ENCODE measurements at regions not wholly inside any gene's neighbourhood (a gene's known extent, or its start where the extent isn't known, plus 50 kb on each side); places are given as distances from the start of the nearest gene placed in this dataset.

- H3K4me1 Mint-ChIP-seq: no peaks in the 10 kb centered on the region
- no peak overlapping the region for H3K4me3 Mint-ChIP-seq
- no peaks in the 10 kb centered on the region for H3K36me3 Mint-ChIP-seq
- no peaks in the 10 kb centered on the region for H3K27me3 Mint-ChIP-seq
- no peak for ATAC-seq
- DNase-seq: no peak
- no peak overlapping the region for H3K27ac Mint-ChIP-seq
- POLR2A ChIA-PET: no interaction called here
- peaks cover 10 to 31% (median 23%) of the 10 kb centered on the region in 9 donors for H3K9me3 Mint-ChIP-seq
Measured at GRCh38 chr16:64742455-64743223, 379.2 kb downstream of the CDH11 start.

GRCh38 chr16:64740261-64740660 is 381.6 kb downstream of the CDH11 start:
- H3K27ac Mint-ChIP-seq: no peak overlapping the region
- DNase-seq: no peak
- H3K4me1 Mint-ChIP-seq: no peaks in the 10 kb centered on the region
- POLR2A ChIA-PET: no interaction called here
- ATAC-seq: no peak
- H3K9me3 Mint-ChIP-seq: peaks cover 8 to 30% (median 22%) of the 10 kb centered on the region in 9 donors
- H3K4me3 Mint-ChIP-seq: no peak overlapping the region
- H3K36me3 Mint-ChIP-seq: peaks cover 0 to 3% (median 0%) of the 10 kb centered on the region in 3 donors
- H3K27me3 Mint-ChIP-seq: no peaks in the 10 kb centered on the region

GRCh38 chr16:64738321-64738960 is 383.4 kb downstream of the CDH11 start:
- Mint-ChIP-seq H3K4me3 (no peak overlapping the region), H3K4me1 (no peaks in the 10 kb centered on the region), H3K36me3 (peaks cover 0 to 4% (median 0%) of the 10 kb centered on the region in 3 donors), H3K9me3 (peaks cover 10 to 37% (median 18%) of the 10 kb centered on the region in 9 donors), H3K27me3 (no peaks in the 10 kb centered on the region), H3K27ac (no peak overlapping the region)
- ATAC-seq (no peak), DNase-seq (no peak)
- POLR2A ChIA-PET: no interaction called here

- Mint-ChIP-seq H3K27ac (no peak overlapping the region), H3K36me3 (peaks cover 0 to 4% (median 0%) of the 10 kb centered on the region in 3 donors), H3K27me3 (no peaks in the 10 kb centered on the region), H3K4me1 (no peaks in the 10 kb centered on the region), H3K4me3 (no peak overlapping the region), H3K9me3 (peaks cover 9 to 49% (median 15%) of the 10 kb centered on the region in 9 donors)
- ATAC-seq (no peak), DNase-seq (no peak)
- POLR2A ChIA-PET: no interaction called here
Measured at GRCh38 chr16:64736857-64737256, 385.0 kb downstream of the CDH11 start.

- Mint-ChIP-seq H3K36me3 (peaks cover 0 to 4% (median 0%) of the 10 kb centered on the region in 3 donors), H3K4me3 (no peak overlapping the region), H3K27me3 (no peaks in the 10 kb centered on the region), H3K27ac (no peak overlapping the region), H3K4me1 (no peaks in the 10 kb centered on the region), H3K9me3 (peaks cover 0 to 58% (median 13%) of the 10 kb centered on the region in 9 donors)
- DNase-seq: no peak
- POLR2A ChIA-PET: no interaction called here
- no peak for ATAC-seq
Measured at GRCh38 chr16:64731891-64732290, 390.0 kb downstream of the CDH11 start.

GRCh38 chr16:64730261-64730660 is 391.6 kb downstream of the CDH11 start:
- Mint-ChIP-seq H3K4me1 (no peaks in the 10 kb centered on the region), H3K27ac (no peak overlapping the region), H3K27me3 (no peaks in the 10 kb centered on the region), H3K9me3 (peaks cover 0 to 60% (median 10%) of the 10 kb centered on the region in 9 donors), H3K4me3 (no peak overlapping the region), H3K36me3 (peaks cover 0 to under 1% (median 0%) of the 10 kb centered on the region in 3 donors)
- ATAC-seq: no peak
- DNase-seq: no peak
- POLR2A ChIA-PET: no interaction called here

GRCh38 chr16:64724339-64724738 is 397.5 kb downstream of the CDH11 start:
- Mint-ChIP-seq H3K27me3 (no peaks in the 10 kb centered on the region), H3K4me1 (no peaks in the 10 kb centered on the region), H3K4me3 (no peak overlapping the region), H3K36me3 (no peaks in the 10 kb centered on the region), H3K9me3 (peaks cover 0 to 41% (median 13%) of the 10 kb centered on the region in 9 donors), H3K27ac (no peak overlapping the region)
- POLR2A ChIA-PET: no interaction called here
- DNase-seq (no peak), ATAC-seq (no peak)

GRCh38 chr16:64718486-64718885 is 403.4 kb downstream of the CDH11 start:
- H3K4me3 Mint-ChIP-seq: no peak overlapping the region
- peaks cover 0 to 5% (median 0%) of the 10 kb centered on the region in 3 donors for H3K36me3 Mint-ChIP-seq
- ATAC-seq (no peak), DNase-seq (no peak)
- POLR2A ChIA-PET: no interaction called here
- H3K9me3 Mint-ChIP-seq: peaks cover 0 to 40% (median 17%) of the 10 kb centered on the region in 9 donors
- no peak overlapping the region for H3K27ac Mint-ChIP-seq
- H3K27me3 Mint-ChIP-seq: no peaks in the 10 kb centered on the region
- H3K4me1 Mint-ChIP-seq: no peaks in the 10 kb centered on the region

- POLR2A ChIA-PET: no interaction called here
- ATAC-seq: no peak
- Mint-ChIP-seq H3K27ac (no peak overlapping the region), H3K36me3 (peaks cover 0 to 5% (median 0%) of the 10 kb centered on the region in 3 donors), H3K9me3 (peaks cover 0 to 46% (median 12%) of the 10 kb centered on the region in 9 donors), H3K4me1 (no peaks in the 10 kb centered on the region), H3K27me3 (no peaks in the 10 kb centered on the region), H3K4me3 (no peak overlapping the region)
- no peak for DNase-seq
Measured at GRCh38 chr16:64717871-64718270, 404.0 kb downstream of the CDH11 start.

GRCh38 chr16:64715624-64716023 is 406.2 kb downstream of the CDH11 start:
- H3K27me3 Mint-ChIP-seq: no peaks in the 10 kb centered on the region
- peaks cover 0 to 58% (median 14%) of the 10 kb centered on the region in 9 donors for H3K9me3 Mint-ChIP-seq
- no peak overlapping the region for H3K4me3 Mint-ChIP-seq
- ATAC-seq: no peak
- DNase-seq: no peak
- peaks cover 0 to 5% (median 0%) of the 10 kb centered on the region in 3 donors for H3K36me3 Mint-ChIP-seq
- POLR2A ChIA-PET: no interaction called here
- no peaks in the 10 kb centered on the region for H3K4me1 Mint-ChIP-seq
- H3K27ac Mint-ChIP-seq: no peak overlapping the region

- DNase-seq: no peak
- Mint-ChIP-seq H3K4me3 (no peak overlapping the region), H3K9me3 (peaks cover 0 to 62% (median 11%) of the 10 kb centered on the region in 9 donors), H3K27ac (no peak overlapping the region), H3K27me3 (no peaks in the 10 kb centered on the region), H3K36me3 (peaks cover 0 to 10% (median 0%) of the 10 kb centered on the region in 3 donors), H3K4me1 (no peaks in the 10 kb centered on the region)
- ATAC-seq: no peak
- POLR2A ChIA-PET: interaction anchor here (0.5 kb wide), 1 partner anchor 176 kb away, joined by 5 read pairs; no protein-coding TSS in a partner anchor
Measured at GRCh38 chr16:64712026-64712425, 409.8 kb downstream of the CDH11 start.

GRCh38 chr16:64711596-64711995 is 410.3 kb downstream of the CDH11 start:
- Mint-ChIP-seq H3K27me3 (no peaks in the 10 kb centered on the region), H3K9me3 (peaks cover 0 to 62% (median 11%) of the 10 kb centered on the region in 9 donors), H3K27ac (no peak overlapping the region), H3K4me1 (no peaks in the 10 kb centered on the region), H3K4me3 (no peak overlapping the region), H3K36me3 (peaks cover 0 to 10% (median 0%) of the 10 kb centered on the region in 3 donors)
- DNase-seq (no peak), ATAC-seq (no peak)
- POLR2A ChIA-PET: no interaction called here

- POLR2A ChIA-PET: no interaction called here
- H3K4me1 Mint-ChIP-seq: no peaks in the 10 kb centered on the region
- H3K27me3 Mint-ChIP-seq: no peaks in the 10 kb centered on the region
- peaks cover 0 to 7% (median 0%) of the 10 kb centered on the region in 3 donors for H3K36me3 Mint-ChIP-seq
- DNase-seq (no peak), ATAC-seq (no peak)
- H3K9me3 Mint-ChIP-seq: peaks cover 0 to 58% (median 9%) of the 10 kb centered on the region in 9 donors
- no peak overlapping the region for H3K27ac Mint-ChIP-seq
- no peak overlapping the region for H3K4me3 Mint-ChIP-seq
Measured at GRCh38 chr16:64711026-64711425, 410.8 kb downstream of the CDH11 start.
